ENCODE measurements at regions not wholly inside any gene's neighbourhood (a gene's known extent, or its start where the extent isn't known, plus 50 kb on each side); places are given as distances from the start of the nearest gene placed in this dataset.
A peak's percentile ranks its signal among the peaks of the same experiment; 100 is the strongest.

- Histone ChIP-seq H3K9me3 (no peaks in the 10 kb centered on the region), H3K4me3 (no peak overlapping the region), H3K27ac (no peak overlapping the region), H3K27me3 (no peaks in the 10 kb centered on the region), H3K4me1 (no peaks in the 10 kb centered on the region), H3K36me3 (no peaks in the 10 kb centered on the region)
- DNase-seq = peak in 1 of 2 donors; percentile 26
- 86 to 87% methylated on average over 4 to 6 of the region's 6 CpGs for WGBS, 2 donors
- TF ChIP-seq POLR2A (IDR thresholded peaks at IDR 0.05) (no peak), POLR2AphosphoS5 (IDR thresholded peaks at IDR 0.05) (no peak), EP300 (IDR thresholded peaks at IDR 0.05) (no peak)
- TF ChIP-seq, protein P1, sequence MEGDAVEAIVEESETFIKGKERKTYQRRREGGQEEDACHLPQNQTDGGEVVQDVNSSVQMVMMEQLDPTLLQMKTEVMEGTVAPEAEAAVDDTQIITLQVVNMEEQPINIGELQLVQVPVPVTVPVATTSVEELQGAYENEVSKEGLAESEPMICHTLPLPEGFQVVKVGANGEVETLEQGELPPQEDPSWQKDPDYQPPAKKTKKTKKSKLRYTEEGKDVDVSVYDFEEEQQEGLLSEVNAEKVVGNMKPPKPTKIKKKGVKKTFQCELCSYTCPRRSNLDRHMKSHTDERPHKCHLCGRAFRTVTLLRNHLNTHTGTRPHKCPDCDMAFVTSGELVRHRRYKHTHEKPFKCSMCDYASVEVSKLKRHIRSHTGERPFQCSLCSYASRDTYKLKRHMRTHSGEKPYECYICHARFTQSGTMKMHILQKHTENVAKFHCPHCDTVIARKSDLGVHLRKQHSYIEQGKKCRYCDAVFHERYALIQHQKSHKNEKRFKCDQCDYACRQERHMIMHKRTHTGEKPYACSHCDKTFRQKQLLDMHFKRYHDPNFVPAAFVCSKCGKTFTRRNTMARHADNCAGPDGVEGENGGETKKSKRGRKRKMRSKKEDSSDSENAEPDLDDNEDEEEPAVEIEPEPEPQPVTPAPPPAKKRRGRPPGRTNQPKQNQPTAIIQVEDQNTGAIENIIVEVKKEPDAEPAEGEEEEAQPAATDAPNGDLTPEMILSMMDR (IDR thresholded peaks at IDR 0.05) = no peak
- no peak for ATAC-seq (ENCODE audit: low FRiP score in 2 of 2)
Measured at GRCh38 chr9:32877639-32878217, 94.4 kb downstream of the TMEM215 start.

DNA sequence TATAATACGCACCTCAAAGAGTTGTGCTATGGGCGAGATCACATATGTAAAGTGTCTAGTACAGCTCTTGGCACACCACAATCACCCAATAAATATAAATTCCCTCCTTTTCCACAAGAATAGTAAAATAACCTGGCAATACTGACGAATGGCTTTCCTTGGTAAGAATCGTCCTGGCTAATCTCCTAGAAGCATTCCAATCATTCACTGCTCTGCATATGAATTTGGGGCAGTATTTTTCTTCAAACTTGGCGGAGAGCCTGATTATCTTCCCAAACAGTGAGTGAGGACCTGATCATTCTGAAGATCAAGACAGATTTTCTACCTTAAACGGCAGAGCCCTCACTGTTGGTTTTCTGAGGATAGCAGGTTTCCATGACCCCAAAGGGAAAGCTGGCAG lies 96.0 kb downstream of the TMEM215 start:
- 48 to 64% methylated on average over 6 of the region's 6 CpGs for WGBS, 2 donors
- no peak for DNase-seq
- H3K27ac ChIP-seq = no peak overlapping the region
- no peaks in the 10 kb centered on the region for H3K9me3 ChIP-seq
- TF ChIP-seq, protein P1 (IDR thresholded peaks at IDR 0.05) = no peak
- TF ChIP-seq POLR2A (IDR thresholded peaks at IDR 0.05) = no peak
- no peak for TF ChIP-seq EP300 (IDR thresholded peaks at IDR 0.05)
- TF ChIP-seq POLR2AphosphoS5 (IDR thresholded peaks at IDR 0.05) = no peak
- no peak overlapping the region for H3K4me3 ChIP-seq
- H3K36me3 ChIP-seq = no peaks in the 10 kb centered on the region
- no peak for ATAC-seq (ENCODE audit: low FRiP score in 2 of 2)
- no peaks in the 10 kb centered on the region for H3K4me1 ChIP-seq
- H3K27me3 ChIP-seq = no peaks in the 10 kb centered on the region

DNA sequence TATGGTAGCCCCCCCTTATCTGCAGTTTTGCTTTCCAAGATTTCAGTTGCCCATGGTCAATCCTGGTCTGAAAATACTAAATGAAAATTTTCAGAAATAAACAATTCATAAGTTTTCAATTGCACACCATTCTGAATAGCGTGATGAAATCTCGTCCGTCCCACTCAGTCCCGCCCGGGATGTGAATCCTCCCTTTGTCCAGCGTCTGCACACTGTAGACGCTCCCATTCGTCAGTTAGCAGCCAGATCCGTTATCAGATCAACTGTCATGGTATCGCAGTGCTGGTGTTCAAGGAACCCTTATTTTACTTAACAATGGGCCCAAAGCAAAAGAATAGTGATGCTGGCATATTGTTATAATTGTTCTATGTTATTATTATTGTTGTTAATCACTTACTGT lies 98.6 kb downstream of the TMEM215 start:
- no peaks in the 10 kb centered on the region for H3K36me3 ChIP-seq
- H3K9me3 ChIP-seq = no peaks in the 10 kb centered on the region
- no peaks in the 10 kb centered on the region for H3K27me3 ChIP-seq
- TF ChIP-seq POLR2A (IDR thresholded peaks at IDR 0.05) = no peak
- no peak for TF ChIP-seq EP300 (IDR thresholded peaks at IDR 0.05)
- TF ChIP-seq, protein P1 (IDR thresholded peaks at IDR 0.05) = no peak
- no peak for TF ChIP-seq POLR2AphosphoS5 (IDR thresholded peaks at IDR 0.05)
- no peak overlapping the region for H3K27ac ChIP-seq
- no peak for ATAC-seq (ENCODE audit: low FRiP score in 2 of 2)
- DNase-seq = no peak
- 86 to 89% methylated on average over 10 of the region's 10 CpGs for WGBS, 2 donors
- H3K4me1 ChIP-seq = no peaks in the 10 kb centered on the region
- H3K4me3 ChIP-seq = no peak overlapping the region

GRCh38 chr9:32882705-32883104 lies 99.4 kb downstream of the TMEM215 start:
- H3K9me3 ChIP-seq = no peaks in the 10 kb centered on the region
- H3K36me3 ChIP-seq = no peaks in the 10 kb centered on the region
- no peak overlapping the region for H3K4me3 ChIP-seq
- DNase-seq (no peak), ATAC-seq (ENCODE audit: low FRiP score in 2 of 2) (no peak)
- H3K4me1 ChIP-seq = no peaks in the 10 kb centered on the region
- H3K27ac ChIP-seq = no peak overlapping the region
- WGBS, 2 donors = 7 to 10% methylated on average over 3 of the region's 3 CpGs
- H3K27me3 ChIP-seq = no peaks in the 10 kb centered on the region
- no peak for TF ChIP-seq POLR2A (IDR thresholded peaks at IDR 0.05)
- TF ChIP-seq, protein P1 (IDR thresholded peaks at IDR 0.05) = no peak
- no peak for TF ChIP-seq POLR2AphosphoS5 (IDR thresholded peaks at IDR 0.05)
- no peak for TF ChIP-seq EP300 (IDR thresholded peaks at IDR 0.05)

- DNase-seq (no peak), ATAC-seq (ENCODE audit: low FRiP score in 2 of 2) (no peak)
- WGBS, 2 donors = 29 to 44% methylated on average over 1 of the region's 1 CpG
- H3K27ac ChIP-seq = no peak overlapping the region
- no peaks in the 10 kb centered on the region for H3K9me3 ChIP-seq
- no peaks in the 10 kb centered on the region for H3K27me3 ChIP-seq
- H3K4me1 ChIP-seq = no peaks in the 10 kb centered on the region
- TF ChIP-seq EP300 (IDR thresholded peaks at IDR 0.05) = no peak
- no peak for TF ChIP-seq POLR2A (IDR thresholded peaks at IDR 0.05)
- TF ChIP-seq, protein P1 (IDR thresholded peaks at IDR 0.05) = no peak
- no peak for TF ChIP-seq POLR2AphosphoS5 (IDR thresholded peaks at IDR 0.05)
- no peak overlapping the region for H3K4me3 ChIP-seq
- no peaks in the 10 kb centered on the region for H3K36me3 ChIP-seq
Measured at GRCh38 chr9:32884482-32884881, 101.1 kb downstream of the TMEM215 start.
